Activated CD8-positive, alpha-beta memory T cell treated with anti-CD3 and anti-CD28 coated beads, Interleukin-2, amount 10 ng/mL, durations not matched to agents 7 days and 5 days (primary cell): ENCODE measurements at regions not wholly inside any gene's neighbourhood (a gene's known extent, or its start where the extent isn't known, plus 50 kb on each side); places are given as distances from the start of the nearest gene placed in this dataset.
A peak's percentile ranks its signal among the peaks of the same experiment; 100 is the strongest.
"Not testable (repeated sequence)": the region's sequence is repeated elsewhere in the genome, so short reads cannot be mapped to it uniquely, and the experiment has no call there.

Experiments
- ATAC-seq: fragments of 150-1000 bp; cut with Tn5 transposase; one replicate; pipeline ENCODE4 v1.10.0; 2021; ENCODE audit warnings: moderate library complexity
- CTCF ChIA-PET: fragments of 350-600 bp; sonication (Branson Sonifier 250); formaldehyde crosslinking; loops from one replicate; lab custom pipeline; 2021; ENCODE audit warnings: antibody characterized with exemption; lab: Charles Lee
- DNase-seq: peaks from one replicate; pipeline ENCODE4 v3.0.0-alpha.2; 2020
- H3K27ac Mint-ChIP-seq: one replicate; pipeline ENCODE4 v1.8.0; 2021; ENCODE audit warnings: mild to moderate bottlenecking, mixed read lengths
- H3K27me3 Mint-ChIP-seq: one replicate; pipeline ENCODE4 v1.8.0; 2021; ENCODE audit warnings: mixed read lengths
- H3K36me3 Mint-ChIP-seq: one replicate; pipeline ENCODE4 v1.8.0; 2021; ENCODE audit warnings: mild to moderate bottlenecking, mixed read lengths
- H3K4me1 Mint-ChIP-seq: one replicate; pipeline ENCODE4 v1.8.0; 2021; ENCODE audit warnings: mixed read lengths
- H3K4me3 Mint-ChIP-seq: one replicate; pipeline ENCODE4 v1.8.0; 2021; ENCODE audit warnings: mild to moderate bottlenecking, moderate library complexity, mixed read lengths
- H3K9me3 Mint-ChIP-seq: one replicate; pipeline ENCODE4 v1.8.0; 2022; ENCODE audit warnings: low read depth, mixed read lengths

- ATAC-seq, CTCF ChIA-PET, H3K27ac Mint-ChIP-seq, DNase-seq, H3K4me3 Mint-ChIP-seq, H3K9me3 Mint-ChIP-seq, H3K4me1 Mint-ChIP-seq, H3K36me3 Mint-ChIP-seq: not testable (repeated sequence)
- H3K27me3 Mint-ChIP-seq: peaks cover 15% of the 10 kb centered on the region
Measured at GRCh38 chr1:121048769-121049443, 135.2 kb downstream of the FAM72B start.

- ATAC-seq, DNase-seq, H3K4me3 Mint-ChIP-seq, CTCF ChIA-PET, H3K4me1 Mint-ChIP-seq, H3K9me3 Mint-ChIP-seq, H3K36me3 Mint-ChIP-seq, H3K27ac Mint-ChIP-seq: not testable (repeated sequence)
- peaks cover 15% of the 10 kb centered on the region for H3K27me3 Mint-ChIP-seq
Measured at GRCh38 chr1:121050097-121050496, 134.0 kb downstream of the FAM72B start.

GRCh38 chr1:121051161-121051790 is 132.9 kb downstream of the FAM72B start:
- H3K4me1 Mint-ChIP-seq, DNase-seq, CTCF ChIA-PET, H3K27ac Mint-ChIP-seq, H3K9me3 Mint-ChIP-seq, H3K36me3 Mint-ChIP-seq, ATAC-seq, H3K4me3 Mint-ChIP-seq: not testable (repeated sequence)
- peaks cover 18% of the 10 kb centered on the region for H3K27me3 Mint-ChIP-seq

- H3K27ac Mint-ChIP-seq, DNase-seq, ATAC-seq, H3K4me1 Mint-ChIP-seq, H3K4me3 Mint-ChIP-seq, CTCF ChIA-PET, H3K9me3 Mint-ChIP-seq, H3K36me3 Mint-ChIP-seq: not testable (repeated sequence)
- H3K27me3 Mint-ChIP-seq: peaks cover 18% of the 10 kb centered on the region
Measured at GRCh38 chr1:121052081-121052660, 132.0 kb downstream of the FAM72B start.

GRCh38 chr1:121054928-121055327 is 129.2 kb downstream of the FAM72B start:
- ATAC-seq, H3K36me3 Mint-ChIP-seq, H3K27ac Mint-ChIP-seq, H3K4me3 Mint-ChIP-seq, H3K4me1 Mint-ChIP-seq, H3K9me3 Mint-ChIP-seq, DNase-seq, CTCF ChIA-PET: not testable (repeated sequence)
- H3K27me3 Mint-ChIP-seq: peaks cover 18% of the 10 kb centered on the region

GRCh38 chr1:121066925-121067324 is 117.2 kb downstream of the FAM72B start:
- H3K27me3 Mint-ChIP-seq, H3K27ac Mint-ChIP-seq, H3K4me3 Mint-ChIP-seq, ATAC-seq, H3K4me1 Mint-ChIP-seq, H3K36me3 Mint-ChIP-seq, CTCF ChIA-PET, DNase-seq, H3K9me3 Mint-ChIP-seq: not testable (repeated sequence)

GRCh38 chr1:121068738-121069499 is 115.2 kb downstream of the FAM72B start:
- CTCF ChIA-PET, H3K4me1 Mint-ChIP-seq, H3K27me3 Mint-ChIP-seq, DNase-seq, H3K9me3 Mint-ChIP-seq, H3K36me3 Mint-ChIP-seq, H3K27ac Mint-ChIP-seq, ATAC-seq, H3K4me3 Mint-ChIP-seq: not testable (repeated sequence)

GRCh38 chr1:121073852-121074251 is 110.3 kb downstream of the FAM72B start:
- H3K4me3 Mint-ChIP-seq, H3K27ac Mint-ChIP-seq, ATAC-seq, H3K36me3 Mint-ChIP-seq, H3K9me3 Mint-ChIP-seq, DNase-seq, H3K27me3 Mint-ChIP-seq, CTCF ChIA-PET: not testable (repeated sequence)
- peaks cover 11% of the 10 kb centered on the region for H3K4me1 Mint-ChIP-seq

- H3K27me3 Mint-ChIP-seq, CTCF ChIA-PET, H3K9me3 Mint-ChIP-seq, H3K4me3 Mint-ChIP-seq, H3K36me3 Mint-ChIP-seq, DNase-seq, ATAC-seq, H3K27ac Mint-ChIP-seq: not testable (repeated sequence)
- peaks cover 18% of the 10 kb centered on the region for H3K4me1 Mint-ChIP-seq
Measured at GRCh38 chr1:121075254-121075805, 108.8 kb downstream of the FAM72B start.

GRCh38 chr1:121076674-121077073 is 107.5 kb downstream of the FAM72B start:
- peaks cover 26% of the 10 kb centered on the region for H3K4me1 Mint-ChIP-seq
- CTCF ChIA-PET, H3K36me3 Mint-ChIP-seq, H3K27ac Mint-ChIP-seq, H3K4me3 Mint-ChIP-seq, H3K27me3 Mint-ChIP-seq, DNase-seq, H3K9me3 Mint-ChIP-seq: not testable (repeated sequence)
- ATAC-seq: peak; percentile 94

GRCh38 chr1:121079655-121080054 is 104.5 kb downstream of the FAM72B start:
- H3K36me3 Mint-ChIP-seq, ATAC-seq, DNase-seq, CTCF ChIA-PET, H3K27me3 Mint-ChIP-seq, H3K9me3 Mint-ChIP-seq, H3K4me3 Mint-ChIP-seq: not testable (repeated sequence)
- H3K27ac Mint-ChIP-seq: peak overlapping the region; percentile 56
- peaks cover 21% of the 10 kb centered on the region for H3K4me1 Mint-ChIP-seq

- H3K27me3 Mint-ChIP-seq: peaks cover 11% of the 10 kb centered on the region
- ATAC-seq, H3K36me3 Mint-ChIP-seq, CTCF ChIA-PET, H3K4me3 Mint-ChIP-seq, H3K27ac Mint-ChIP-seq, H3K9me3 Mint-ChIP-seq: not testable (repeated sequence)
- peaks cover 21% of the 10 kb centered on the region for H3K4me1 Mint-ChIP-seq
- DNase-seq: peak; percentile 71
Measured at GRCh38 chr1:121080197-121080903, 103.8 kb downstream of the FAM72B start.

GRCh38 chr1:121080904-121081264 is 103.3 kb downstream of the FAM72B start:
- H3K4me3 Mint-ChIP-seq, H3K27ac Mint-ChIP-seq, ATAC-seq, CTCF ChIA-PET, H3K9me3 Mint-ChIP-seq, H3K36me3 Mint-ChIP-seq, DNase-seq: not testable (repeated sequence)
- peaks cover 11% of the 10 kb centered on the region for H3K27me3 Mint-ChIP-seq
- peaks cover 19% of the 10 kb centered on the region for H3K4me1 Mint-ChIP-seq
